DMS53 (cell line): ENCODE measurements at regions not wholly inside any gene's neighbourhood (a gene's known extent, or its start where the extent isn't known, plus 50 kb on each side); places are given as distances from the start of the nearest gene placed in this dataset.
A peak's percentile ranks its signal among the peaks of the same experiment; 100 is the strongest.
"Not testable (repeated sequence)": the region's sequence is repeated elsewhere in the genome, so short reads cannot be mapped to it uniquely, and the experiment has no call there.

Source experiments
- DNase-seq: peaks from one replicate; lab custom pipeline; 2025; lab: John Stamatoyannopoulos, UW

DNA sequence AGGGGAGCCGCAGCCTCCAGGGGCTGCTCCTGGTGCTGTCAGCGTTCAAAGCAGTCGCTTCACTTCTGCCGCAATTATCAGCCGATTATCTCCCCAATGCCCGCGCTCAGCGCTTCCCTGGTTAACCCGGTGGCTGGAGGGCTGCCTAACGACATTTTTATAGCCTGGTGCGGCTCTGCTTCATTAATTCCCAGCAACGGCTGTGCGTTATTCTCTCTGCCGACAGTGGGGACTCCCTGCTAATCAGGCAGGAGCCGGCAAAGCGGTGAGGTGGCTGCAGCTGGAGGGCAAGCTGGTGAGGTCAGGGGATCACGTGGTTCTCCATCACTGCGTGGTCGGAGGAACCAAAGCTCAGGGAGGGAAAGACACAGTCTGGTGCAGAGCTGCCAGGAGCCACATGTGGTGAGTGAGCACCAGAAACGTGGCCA lies 62.9 kb downstream of the GLRX5 start:
- DNase-seq: peak; percentile 26

DNA sequence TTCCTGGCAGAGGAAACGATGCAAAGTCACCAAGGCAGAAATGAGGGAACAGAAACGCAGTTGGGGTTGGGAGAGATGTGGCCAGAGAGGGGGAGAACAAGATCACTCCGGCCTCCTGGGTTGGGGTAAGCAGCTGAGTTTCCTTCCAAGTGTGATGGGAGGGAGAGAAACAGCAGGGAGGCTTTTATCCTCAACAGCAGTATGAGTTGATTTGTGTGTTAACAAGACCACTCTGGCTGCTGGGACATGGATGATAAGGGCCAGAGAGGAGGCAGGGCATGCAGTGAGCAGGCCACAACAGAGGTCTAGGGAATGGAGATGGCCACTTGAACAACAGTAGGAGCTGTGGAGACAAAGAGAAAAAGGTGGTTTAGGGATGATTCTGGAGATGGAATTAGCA lies 66.8 kb downstream of the GLRX5 start:
- DNase-seq: no peak

DNA sequence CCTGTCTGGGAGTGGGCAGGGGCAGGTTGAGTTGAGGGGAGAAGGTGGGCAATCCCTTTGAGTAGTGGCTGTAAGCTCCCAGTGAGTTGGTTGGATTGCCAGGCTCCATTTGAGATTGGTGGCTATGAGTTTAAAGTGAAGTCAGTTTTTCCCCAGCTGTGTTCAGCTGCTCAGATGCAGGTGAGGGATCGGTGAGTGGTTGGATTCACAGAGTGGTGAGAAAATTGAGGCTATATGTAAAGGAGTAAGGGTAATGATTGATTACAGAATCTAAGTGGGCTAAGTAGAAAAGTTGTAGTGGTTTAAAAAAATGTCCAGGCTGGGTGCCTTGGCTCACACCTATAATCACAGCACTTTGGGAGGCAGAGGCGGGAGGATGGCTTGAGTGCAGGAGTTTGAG lies 68.6 kb downstream of the GLRX5 start:
- DNase-seq: no peak

DNA sequence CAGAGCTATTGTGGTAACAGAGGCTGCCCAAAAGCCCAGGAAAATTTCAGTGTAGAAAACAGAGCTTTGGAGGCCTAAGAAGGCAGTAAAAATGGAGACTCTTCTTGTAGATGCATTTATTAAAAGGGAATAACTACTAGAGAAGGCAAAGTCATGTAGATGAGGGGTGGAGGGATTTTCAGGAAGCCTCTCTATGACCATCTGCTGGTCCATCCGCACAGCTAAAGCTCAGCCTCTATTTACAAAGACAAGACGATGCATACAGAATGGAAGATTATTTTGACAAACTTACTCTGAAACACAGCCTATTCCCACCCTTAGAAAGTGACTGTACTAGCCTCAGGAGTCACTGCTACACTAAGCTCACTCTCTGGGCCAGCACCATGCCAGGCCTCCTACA lies 71.4 kb downstream of the GLRX5 start:
- DNase-seq: no peak

DNA sequence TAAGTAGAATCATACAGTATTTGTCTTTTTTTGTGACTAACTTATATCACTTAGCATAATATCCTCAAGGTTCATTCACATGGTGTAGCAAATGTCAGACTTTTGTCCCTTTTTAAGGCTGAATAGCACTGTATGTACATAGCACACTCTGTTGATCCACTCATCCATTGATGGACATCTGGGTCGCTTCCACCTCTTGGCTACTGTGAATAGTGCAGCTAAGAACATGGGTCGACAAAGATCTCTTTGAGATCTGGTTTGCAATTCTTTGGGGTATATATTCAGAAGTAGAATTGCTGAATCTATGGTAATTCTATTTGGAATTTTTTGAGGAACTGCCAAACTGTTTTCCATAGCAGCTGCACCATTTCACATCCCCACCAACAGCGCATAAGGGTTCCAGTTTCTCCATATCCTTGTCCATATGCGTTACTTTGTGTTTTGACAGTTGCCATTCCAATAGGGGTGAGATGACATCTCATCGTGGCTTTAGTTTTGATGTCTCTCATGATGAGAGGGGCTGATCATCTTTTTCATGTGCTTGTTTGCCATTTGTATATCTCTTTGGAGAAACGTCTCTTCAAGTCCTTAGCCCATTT lies 73.9 kb downstream of the GLRX5 start:
- no peak for DNase-seq

DNA sequence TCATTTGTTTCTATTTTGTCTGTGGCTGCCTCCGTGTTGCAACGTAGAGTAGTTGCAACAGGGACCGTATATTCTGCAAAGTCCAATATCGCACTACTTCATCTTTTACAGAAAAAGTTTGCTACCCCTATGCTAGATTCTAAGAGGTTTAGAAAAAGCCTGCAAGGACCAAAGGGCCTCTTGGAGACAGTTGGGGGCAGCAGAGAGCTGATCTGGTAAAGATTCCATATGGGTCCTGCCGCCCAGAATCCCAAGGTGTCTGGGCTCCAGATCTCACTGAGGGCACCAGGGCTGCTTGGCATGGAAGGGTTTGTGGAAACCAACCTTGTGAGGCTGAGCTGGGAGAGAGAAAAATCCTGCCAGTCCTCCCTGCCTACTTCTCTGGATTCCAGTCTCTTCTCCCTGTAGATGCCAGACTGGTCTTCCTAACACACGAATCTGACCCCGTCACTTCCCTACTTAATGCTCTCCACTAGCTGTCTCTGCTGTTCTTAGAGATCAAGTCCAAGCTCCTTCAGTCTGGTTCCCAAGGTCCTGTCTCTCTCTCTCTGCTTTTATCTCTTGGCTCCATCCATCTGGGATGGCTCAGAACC lies 74.6 kb downstream of the GLRX5 start:
- peak; percentile 85 for DNase-seq

DNA sequence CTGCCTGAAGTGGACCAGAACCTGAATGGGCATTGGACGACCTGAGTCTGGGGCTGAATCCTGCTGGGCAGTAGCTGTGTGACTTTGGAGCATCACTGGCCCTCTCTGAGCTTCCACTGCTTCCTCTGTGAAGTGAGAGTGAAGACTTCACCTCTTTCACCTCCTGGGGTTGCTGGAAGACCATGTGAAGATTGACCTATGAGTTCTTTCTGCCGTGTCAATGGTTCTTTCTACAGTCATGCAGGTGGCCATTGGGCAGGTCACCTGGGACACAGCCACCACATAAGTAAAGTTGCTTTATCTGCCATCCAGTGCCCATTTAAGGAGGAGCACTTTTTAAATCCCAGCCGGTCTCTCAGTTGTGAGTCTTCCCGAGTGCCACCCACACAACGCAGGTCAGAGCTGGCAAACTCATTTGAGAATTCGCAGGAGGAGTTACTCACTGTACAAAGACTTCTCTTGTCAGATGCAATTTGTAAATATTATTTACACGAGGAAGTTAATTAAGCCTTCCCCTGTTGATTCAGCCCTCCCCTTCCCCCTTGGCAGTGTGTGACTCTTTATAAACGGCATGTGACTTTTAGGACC lies 74.8 kb upstream of the TCL1B start:
- DNase-seq: peak; percentile 33

DNA sequence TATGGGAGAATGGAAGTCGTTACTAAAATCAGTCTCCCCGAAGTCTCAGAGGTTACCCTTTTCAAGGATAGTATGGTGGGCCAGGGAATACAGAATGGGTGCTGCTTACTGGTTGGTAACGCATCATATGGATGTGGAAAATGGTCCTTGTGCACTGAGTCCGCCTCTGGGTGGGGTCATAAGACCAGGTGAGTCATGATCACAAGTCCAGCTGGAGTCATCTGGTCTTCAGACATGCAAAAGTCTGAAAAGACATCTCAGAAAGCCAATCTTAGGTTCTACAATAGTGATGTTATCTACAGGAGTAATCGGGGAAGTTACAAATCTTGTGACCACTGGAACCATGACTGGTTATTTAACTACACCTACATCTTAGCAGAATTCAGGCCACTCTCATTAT lies 71.9 kb upstream of the TCL1B start:
- DNase-seq: peak; percentile 52

DNA sequence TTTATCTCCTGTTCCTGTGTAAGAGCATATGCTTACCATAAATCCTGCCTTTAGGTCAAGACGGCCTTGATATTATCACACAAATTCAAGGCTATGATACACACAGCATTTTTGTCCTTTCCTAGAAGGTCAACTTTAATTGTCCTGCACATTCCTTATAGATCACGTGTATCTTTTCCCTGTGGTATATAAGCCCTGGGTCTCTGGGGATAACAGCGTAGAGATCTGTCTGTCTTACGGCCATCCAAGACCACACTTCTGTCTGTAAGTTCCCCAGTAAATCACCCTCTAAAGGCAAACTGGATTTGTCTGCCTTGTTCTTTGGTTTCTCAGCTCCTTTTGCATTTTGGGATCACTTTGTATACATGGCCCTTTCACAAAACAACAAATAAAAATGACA lies 69.5 kb upstream of the TCL1B start:
- no peak for DNase-seq

DNA sequence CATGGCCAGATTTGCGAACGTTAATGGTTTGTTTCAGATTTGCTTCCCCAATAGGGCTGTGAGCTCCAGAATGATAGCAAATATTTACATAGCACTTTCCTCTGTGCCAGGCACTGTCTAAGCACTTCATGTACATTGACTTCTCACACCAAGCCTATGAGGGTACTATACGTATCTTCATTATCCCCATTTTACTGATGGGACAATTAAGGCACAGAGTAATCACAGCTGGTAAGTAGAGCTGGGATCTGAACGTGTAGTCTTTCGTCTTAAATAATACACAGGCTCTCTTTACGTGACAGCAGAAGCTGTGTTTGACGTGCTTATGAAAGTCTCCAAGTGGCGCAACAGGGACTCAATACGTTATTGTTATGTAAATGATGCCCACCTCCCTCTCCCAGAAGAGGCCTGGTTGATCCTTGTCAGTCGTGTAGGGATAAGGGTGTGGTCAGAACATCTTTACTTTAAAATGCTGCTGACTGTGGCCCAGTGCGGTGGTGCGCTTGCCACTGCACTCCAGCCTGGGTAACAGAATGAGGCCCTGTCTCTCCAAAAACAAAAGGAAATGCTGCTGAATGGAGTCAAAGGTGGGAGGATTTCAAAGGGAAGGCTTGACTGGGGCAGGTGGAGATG lies 66.3 kb upstream of the TCL1B start:
- DNase-seq: peak; percentile 59

DNA sequence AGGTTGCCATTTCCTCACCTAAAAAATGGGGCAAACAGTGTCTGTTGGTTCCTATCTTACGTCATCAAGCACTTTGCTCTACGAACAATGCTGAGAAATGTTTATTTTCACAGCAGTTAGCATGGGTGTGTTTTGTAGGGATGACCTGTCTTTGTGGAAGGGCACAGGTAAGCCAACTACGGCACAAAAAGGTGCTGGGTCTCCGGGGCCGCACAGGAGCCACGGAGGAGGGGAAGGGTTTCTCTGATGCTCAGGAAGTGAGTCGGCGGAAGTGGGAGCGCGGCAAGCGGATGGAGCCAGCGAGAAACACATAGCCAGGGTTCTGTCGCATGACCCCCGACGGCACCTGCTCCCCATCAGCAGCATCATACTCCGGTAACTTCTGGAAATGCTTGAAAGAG lies 65.6 kb upstream of the TCL1B start:
- DNase-seq: peak; percentile 88

DNA sequence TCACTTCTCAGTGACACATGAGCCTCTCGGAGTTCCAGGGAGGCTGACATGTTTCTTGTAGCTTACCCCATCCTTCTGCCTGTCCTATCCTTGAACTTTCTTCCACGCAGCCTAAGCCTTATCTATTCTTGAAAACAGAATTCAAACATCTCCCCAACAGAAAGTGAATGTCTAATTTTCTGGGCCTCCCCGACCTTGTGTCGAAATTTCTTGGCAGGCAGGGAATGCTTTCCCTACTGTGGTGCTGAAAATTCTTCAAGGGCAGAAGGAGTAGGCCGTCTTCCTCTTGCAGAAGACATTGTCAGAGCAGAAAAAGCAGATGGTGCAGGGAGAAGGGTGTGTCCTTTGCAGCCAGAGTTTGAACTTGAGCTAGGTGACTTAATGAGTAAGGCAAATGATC lies 63.0 kb upstream of the TCL1B start:
- DNase-seq: no peak

DNA sequence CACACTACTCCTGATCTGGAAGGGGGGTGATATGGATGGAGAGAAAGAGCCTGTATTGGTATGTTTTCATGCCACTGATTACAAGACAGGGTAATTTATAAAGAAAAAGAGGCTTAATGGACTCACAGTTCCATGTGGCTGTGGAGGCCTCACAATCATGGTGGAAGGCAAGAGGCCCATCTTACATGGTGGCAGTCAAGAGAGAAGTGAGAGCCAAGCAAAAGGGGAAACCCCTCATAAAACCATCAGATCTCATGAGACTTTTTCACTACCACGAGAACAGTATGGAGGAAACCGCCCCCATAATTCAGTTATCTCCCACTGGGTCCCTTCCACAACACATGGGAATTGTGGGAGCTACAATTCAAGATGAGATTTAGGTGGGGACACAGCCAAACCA lies 60.5 kb upstream of the TCL1B start:
- DNase-seq: not testable (repeated sequence)

DNA sequence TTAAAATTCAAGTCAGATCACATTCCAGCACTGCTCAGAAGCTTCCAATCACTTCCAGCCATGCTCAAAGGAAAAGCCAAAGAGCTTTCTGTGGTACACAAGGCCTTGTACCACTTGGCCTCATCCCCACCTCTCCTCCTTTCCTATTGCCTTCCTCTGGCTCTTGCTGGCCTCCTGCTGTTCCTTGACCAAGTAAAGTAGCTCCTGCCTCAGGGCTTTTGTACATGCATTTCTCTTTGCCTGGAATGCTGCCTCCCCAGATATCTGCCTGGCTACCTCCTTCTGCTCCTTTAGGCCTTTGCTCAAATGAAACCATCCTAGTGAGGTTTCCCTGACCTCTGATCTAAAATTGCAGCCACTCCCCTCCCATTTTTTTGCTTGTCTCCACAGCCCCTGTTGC lies 51.2 kb upstream of the TCL1B start:
- no peak for DNase-seq
